Right ventricle myocardium inferior (tissue), 1 donor: ENCODE measurements at regions not wholly inside any gene's neighbourhood (a gene's known extent, or its start where the extent isn't known, plus 50 kb on each side); places are given as distances from the start of the nearest gene placed in this dataset.

Source experiments
- ATAC-seq: fragments of 200-7000 bp; cut with Tn5 transposase; one replicate; pipeline ENCODE4 v1.9.1; 2020; ENCODE audit warnings: mild to moderate bottlenecking, moderate library complexity
- DNase-seq: peaks from one replicate; pipeline ENCODE4 v3.0.0; 2021; ENCODE audit errors: missing footprints
- intact Hi-C: fragments of 100-400 bp; cut with DNase I; formaldehyde crosslinking; loops from one replicate; pipeline ENCODE4 v1.11.0; 2022
- donor health status: DM: no; HTN: yes; CAD: no; lungs with severe emphysema.

DNA sequence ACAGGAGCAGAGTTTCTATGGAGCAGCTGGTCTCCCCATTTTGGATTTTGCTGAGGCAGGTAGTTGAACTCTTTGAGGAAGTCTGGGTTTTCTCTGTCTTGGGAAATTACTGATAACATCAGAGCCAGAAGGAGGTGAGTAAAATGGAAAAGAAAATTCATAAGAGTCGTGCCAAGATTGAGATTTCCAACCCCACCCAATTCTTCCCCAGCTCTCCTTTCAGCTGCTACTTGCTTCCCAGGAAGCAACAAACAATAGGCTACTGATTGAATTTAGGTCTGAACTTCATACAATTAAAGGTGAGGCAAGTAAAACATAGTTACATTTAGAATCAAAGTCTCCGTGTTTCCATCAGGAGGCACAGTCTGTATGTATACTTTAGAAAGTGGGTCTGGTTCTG, 54.6 kb upstream of the EOLA2 start:
- no peak for DNase-seq
- ATAC-seq = no peak
- intact Hi-C loops = no loop called here

DNA sequence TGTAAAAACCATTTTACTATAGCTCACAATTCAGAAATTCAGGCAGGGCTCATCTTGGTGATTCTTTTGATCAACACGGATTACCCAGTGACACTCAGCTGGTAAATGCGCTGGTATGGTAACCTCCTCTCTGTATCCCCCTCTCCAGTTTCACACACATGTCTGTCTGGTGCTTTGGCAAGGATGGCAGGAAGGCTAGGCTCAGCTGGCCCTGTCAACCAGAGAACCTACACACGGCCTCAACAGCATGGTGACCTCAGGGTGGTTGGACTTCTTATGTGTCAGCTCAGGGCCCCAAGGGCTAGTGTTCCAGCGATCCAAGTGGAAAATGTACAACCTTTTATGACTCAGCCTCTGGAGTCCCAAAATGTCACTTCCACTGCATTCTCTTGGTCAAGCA, 55.7 kb upstream of the EOLA2 start:
- intact Hi-C loops = no loop called here
- ATAC-seq (no peak), DNase-seq (no peak)

DNA sequence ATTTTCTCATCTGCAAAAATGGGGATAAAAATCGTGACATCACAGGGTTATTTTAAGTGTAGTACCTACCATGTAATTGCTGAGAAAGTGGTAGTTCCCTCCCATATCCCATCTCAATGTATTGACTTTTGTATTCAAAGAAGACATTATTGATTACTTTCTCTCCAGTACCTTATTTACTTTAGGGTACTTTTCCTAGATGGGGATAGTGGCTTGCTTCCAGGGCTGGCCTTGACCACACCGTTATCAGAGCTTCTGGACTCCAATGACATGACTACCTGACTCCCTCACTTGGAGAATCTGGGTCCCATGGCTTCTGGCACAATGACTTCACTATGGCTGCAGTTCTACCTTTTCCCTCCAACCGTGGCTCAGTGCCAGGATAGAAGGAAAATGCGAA, 58.2 kb upstream of the EOLA2 start:
- no peak for ATAC-seq
- intact Hi-C loops = no loop called here
- DNase-seq = no peak

DNA sequence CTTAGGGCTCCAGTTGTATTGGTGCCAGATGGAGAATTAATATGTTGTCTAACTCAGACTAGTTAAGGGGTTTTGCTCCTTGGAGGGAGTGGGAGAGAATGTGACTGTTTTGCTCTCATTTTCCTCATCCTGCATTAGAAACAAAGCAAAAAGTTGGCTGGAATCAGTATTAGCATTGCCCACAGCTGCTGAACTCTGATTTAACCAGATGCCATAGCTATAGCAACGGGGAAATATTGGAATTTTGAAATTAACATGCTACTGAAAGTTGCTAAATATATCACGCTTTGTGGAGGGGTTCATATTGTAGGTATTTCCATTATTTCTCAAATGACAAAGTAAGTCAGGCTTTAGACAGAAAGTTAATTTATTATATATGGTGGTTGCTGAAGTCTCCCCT, 66.7 kb upstream of the EOLA2 start:
- intact Hi-C loops = no loop called here
- DNase-seq = no peak
- no peak for ATAC-seq

DNA sequence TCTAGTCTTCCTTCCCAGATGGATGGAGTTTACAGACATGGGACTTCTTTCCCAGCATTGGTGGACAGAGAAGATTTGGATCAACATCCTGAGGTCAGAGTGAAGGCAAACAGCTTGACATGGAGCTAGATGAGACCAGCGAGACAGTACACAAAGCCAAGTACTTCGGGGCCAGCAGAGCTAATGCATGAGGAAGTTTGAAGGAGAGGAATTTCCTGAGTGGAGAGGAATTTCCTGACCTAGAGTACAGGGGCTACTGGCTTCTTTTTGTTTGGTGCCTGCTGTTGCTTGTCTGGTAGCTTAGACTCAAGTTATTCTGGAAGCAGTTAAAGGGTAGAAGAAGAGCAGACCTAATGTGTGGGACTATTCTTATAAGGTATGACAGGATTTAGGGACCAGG, 69.1 kb upstream of the EOLA2 start:
- ATAC-seq (no peak), DNase-seq (no peak)
- intact Hi-C loops = no loop called here

DNA sequence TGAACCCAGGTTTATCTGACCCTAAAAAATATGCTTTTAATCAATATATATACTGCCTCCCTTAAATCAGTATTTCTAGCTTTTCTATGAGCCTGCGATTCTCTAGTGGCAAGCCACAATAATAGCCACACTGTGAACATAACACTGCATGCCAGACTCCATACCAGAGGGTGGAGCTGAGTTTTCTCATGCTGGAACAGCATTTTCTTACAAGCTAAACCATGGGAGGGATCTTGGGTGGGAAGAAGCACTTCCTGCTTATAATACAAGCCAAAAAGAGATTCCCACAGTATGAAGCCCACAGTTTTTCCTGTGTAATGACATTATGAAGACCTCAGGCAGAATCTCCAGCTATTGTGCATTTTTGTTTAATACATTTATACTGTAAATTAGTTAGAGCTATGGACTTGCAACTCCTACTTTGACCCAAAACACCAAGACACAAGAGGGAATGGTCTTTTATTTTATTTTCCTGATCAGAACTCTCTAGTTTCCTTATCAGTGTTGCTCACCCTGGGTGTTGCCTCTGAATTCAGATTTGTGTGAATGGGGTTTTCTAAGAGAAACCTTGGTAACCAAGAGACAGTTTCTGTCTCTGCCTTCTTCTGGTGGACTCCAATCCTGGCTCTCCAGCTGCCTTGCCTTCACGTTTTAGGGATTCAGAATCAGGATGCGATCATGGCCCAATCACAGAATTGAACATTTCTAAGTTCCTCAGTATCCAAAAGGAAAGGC, 74.5 kb upstream of the EOLA2 start:
- no peak for ATAC-seq
- no peak for DNase-seq
- intact Hi-C loops = no loop called here

DNA sequence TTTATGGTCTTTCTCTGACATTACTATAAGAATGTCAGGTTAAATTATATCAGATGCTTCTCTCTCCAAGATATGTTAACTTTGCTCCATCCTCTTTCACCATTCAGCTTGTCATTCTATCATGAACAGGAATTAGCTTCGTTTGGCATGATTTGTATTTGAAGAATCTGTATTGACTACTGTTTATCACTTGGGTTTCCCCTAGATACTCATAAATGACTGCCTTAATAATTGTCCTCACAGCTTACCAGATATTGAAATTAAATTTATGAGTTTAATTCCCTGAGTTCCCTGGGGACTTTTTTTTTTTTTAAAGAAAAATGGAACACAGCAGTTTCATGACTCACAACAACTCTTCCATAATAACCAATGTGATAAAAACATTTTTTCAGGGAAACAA, 76.2 kb upstream of the EOLA2 start:
- intact Hi-C loops = no loop called here
- DNase-seq = no peak
- ATAC-seq = no peak

DNA sequence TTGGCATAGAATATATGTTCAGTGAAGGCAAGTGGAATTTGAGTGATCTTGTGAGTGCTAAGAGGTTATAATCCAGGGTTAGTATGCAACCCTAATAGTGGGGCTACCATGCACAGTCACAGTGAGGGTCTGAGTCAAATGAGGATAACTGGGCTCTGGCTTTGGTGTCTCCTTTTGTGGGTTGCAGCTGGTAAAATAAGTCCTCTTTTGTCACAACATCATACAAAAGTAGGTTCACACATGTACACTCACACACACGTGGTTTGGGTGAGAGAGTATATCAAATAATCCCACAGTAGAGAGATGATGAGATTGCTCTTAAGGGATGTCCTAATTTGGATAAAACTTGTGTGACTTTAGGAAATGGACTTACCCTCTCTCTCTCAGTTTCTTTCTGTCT, 79.6 kb upstream of the EOLA2 start:
- no peak for DNase-seq
- no peak for ATAC-seq
- intact Hi-C loops = no loop called here

DNA sequence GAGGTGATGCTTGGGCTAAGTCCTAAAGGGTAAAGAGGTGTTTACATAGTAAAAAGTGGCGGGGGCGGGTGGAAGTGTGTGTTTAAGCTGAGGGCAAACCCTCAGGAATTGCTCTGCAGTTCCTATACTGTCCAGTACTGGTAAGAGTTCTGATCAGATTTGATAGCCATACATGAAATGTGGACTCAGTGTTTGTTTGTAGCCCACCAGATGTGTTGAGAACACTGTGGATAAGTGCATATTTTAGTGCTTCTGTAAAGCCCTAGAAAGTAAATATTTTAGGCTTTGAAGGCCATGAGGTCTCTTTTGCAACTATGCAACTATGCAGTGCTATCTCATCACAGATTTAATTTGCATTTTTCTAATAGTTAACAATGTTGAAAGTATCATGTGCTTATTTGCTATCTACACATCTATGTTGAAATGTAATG, 80.7 kb upstream of the EOLA2 start:
- ATAC-seq (no peak), DNase-seq (peak; percentile 22)
- intact Hi-C loops = no loop called here

DNA sequence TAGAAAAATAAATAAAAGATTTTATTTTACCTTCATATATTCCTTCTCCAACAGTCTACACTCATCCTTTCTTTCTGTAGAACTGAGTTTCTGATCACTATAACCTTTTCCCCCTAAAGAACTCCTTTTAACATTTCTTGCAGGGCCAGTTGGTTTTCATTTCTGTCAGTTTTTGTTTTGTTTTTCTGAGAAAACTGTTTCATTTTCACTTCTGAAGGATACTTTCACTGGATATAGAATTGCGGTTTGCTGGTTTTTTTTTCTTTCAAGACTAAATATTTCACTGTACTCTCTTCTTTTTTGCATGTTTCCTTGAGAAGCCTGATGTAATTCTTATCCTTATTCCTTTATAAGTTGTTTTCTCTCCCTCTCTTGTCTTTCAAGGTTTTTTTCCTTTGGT, 90.4 kb upstream of the EOLA2 start:
- ATAC-seq (no peak), DNase-seq (no peak)
- intact Hi-C loops = no loop called here

DNA sequence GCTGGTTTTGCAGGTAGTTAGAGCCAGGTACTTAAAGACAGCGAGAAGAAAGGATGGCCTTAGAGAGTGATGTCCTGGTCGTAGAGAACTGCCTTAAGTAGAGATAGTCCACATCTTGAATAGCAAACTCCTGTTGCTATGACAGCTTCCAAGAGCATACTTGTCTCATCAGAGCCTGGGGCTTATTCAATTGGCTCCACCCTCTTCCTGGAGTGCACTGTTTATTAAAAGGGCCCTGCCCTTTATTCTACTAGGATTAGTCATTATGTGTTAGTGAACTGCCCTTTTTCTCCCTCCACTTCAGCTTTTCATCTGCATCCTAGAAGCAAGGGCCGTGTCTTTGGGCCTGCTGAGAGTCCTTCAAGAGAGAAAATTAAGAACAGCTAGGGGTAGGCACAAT, 94.5 kb upstream of the EOLA2 start:
- intact Hi-C loops = loop anchor here (10.0 kb wide), 1 partner anchor 52 kb away; no protein-coding TSS in a partner anchor
- ATAC-seq (no peak), DNase-seq (no peak)

DNA sequence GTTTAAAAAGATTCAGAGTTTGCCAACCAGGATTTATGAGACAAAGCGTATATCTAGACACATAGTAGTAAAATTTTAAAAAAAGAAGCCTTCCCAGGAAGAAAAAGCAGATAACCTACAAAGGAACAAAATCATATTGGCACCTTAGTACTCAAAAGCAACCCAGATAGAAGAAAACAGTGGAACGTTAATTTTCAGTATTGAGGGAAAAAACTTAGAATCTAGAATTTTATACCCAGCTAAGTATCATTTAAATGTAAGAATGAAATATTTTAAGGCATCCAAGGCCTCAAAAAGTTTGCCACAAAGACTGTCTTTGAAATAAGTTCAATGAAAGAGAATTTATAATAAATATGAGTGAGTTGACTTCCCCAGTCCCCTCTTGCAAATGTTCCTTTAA, 96.5 kb upstream of the EOLA2 start:
- intact Hi-C loops = loop anchor here (10.0 kb wide), 1 partner anchor 50 kb away; no protein-coding TSS in a partner anchor
- no peak for DNase-seq
- no peak for ATAC-seq

DNA sequence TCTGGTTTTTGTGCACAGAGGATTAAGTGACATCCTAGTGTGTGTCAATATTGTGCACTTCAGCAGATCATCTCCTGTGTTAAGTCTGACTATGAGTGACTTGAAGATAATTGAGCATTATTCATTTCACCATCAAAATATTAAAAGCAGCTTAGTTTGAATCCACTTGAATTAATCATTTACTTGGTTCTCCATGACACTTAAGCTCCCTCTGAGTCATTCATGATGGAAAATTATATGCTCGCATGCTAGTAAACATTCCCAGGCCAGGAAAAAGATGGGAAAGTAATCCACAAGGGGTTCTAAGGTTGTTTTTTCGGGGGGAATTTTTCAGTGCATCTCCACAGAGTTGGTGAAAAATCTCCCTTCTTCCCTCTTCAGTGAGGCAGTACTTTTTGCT, 97.2 kb upstream of the EOLA2 start:
- intact Hi-C loops = loop anchor here (10.0 kb wide), 1 partner anchor 49 kb away; no protein-coding TSS in a partner anchor
- DNase-seq (no peak), ATAC-seq (no peak)

DNA sequence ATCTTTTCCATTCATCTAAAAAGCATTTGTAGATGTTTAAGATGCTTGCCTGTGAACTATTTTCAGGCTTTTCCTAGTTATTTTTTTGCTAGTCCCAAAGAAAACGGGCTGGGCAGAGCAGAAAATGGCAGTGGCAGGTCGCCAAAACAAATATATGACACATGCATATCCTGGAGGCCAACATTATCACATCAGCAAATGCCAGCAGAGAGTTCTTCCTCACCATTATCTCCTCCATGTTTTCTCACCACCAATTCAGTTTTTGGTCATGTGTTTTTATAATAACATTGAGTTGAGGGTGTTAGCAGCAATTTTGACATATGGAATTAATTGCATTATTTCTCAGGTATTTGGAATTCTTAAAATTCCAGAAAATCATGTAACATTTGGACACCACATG, 97.9 kb upstream of the EOLA2 start:
- no peak for DNase-seq
- ATAC-seq = no peak
- intact Hi-C loops = loop anchor here (10.0 kb wide), 1 partner anchor 49 kb away; no protein-coding TSS in a partner anchor

DNA sequence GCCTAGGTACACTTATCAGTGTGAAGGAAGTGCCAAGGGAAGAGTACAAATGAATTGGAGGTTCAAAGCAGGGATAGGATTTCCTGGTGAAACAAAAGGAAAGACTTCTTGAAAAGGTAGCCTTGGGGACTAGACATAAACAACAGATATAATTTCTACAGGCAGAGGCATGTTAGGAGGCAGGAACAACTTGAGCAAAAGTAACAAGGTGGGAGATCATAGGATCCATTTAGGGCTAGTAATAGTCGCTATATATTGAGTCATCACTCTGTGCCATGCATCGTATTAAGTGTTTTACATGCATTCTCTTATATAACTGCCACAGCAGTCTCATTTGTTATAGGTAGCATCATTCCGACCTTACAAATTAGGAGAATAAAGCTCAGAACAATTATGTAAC, 98.3 kb upstream of the EOLA2 start:
- no peak for ATAC-seq
- intact Hi-C loops = loop anchor here (10.0 kb wide), 1 partner anchor 48 kb away; no protein-coding TSS in a partner anchor
- no peak for DNase-seq

DNA sequence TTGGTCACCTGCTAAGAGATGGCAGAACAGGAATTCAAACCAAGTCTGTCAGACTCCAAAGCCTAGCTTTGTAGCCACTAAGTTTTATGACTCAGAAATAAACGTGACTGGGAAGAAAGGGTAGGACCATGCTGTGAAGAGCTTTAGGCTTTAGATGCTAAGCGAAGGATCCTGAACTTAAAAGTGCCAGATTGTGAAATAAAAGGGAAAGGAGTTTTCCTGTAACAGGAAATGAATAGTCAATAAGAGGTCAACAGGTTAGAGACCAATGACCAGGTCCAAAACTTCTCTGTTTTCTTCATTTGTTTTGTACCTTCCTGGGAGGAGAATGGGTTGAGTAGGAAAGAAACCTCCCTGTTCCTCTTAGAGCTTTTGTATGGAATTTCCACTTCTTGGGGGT, 98.8 kb upstream of the EOLA2 start:
- intact Hi-C loops = loop anchor here (10.0 kb wide), 1 partner anchor 48 kb away; no protein-coding TSS in a partner anchor
- no peak for ATAC-seq
- no peak for DNase-seq

DNA sequence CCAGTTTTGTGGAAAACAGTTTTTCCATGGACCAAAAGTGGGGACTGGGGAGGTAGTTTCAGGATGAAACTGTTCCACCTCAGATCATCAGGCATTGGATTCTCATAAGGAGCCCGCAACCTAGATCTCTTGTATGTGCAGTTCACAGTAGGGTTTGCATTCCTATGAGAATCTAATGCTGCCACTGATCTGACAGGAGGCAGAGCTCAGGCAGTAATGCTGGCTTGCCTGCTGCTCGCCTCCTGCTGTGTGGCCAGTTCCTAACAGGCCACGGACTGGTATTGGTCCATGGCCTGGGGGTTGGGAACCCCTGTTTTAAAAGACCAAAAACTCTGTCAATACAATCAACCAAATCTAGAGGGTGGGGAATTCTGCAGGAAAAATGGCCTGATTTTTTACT, 100.0 kb upstream of the EOLA2 start:
- DNase-seq (no peak), ATAC-seq (no peak)
- intact Hi-C loops = loop anchor here (10.0 kb wide), 1 partner anchor 46 kb away; no protein-coding TSS in a partner anchor

DNA sequence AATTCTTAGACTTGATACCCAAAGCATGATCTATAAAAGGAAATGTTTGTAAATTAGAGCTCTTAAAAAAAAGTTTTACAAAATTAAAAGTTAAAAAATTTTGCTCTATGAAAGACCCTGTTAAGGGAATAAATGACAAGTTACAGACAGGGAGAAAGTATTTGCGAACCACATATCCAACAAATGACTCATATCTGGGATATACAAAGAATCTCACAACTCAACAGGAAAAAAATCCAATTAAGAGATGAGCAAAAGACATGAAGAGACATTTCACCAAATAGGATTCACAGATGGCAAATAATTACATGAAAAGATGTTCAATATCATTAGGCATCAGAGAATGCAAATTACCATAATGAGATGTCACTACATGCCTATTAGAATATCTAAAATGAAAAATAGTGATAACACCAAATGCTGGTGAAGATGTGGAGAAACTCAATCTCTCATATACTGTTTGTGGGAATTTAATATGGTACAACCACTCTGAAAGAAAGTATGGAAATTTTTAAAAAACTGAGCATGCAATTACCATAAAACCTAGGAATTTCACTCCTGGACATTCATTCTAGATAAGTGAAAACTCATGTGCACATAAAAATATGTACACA, 100.8 kb upstream of the EOLA2 start:
- no peak for ATAC-seq
- no peak for DNase-seq
- intact Hi-C loops = loop anchor here (10.0 kb wide), 1 partner anchor 46 kb away; no protein-coding TSS in a partner anchor

DNA sequence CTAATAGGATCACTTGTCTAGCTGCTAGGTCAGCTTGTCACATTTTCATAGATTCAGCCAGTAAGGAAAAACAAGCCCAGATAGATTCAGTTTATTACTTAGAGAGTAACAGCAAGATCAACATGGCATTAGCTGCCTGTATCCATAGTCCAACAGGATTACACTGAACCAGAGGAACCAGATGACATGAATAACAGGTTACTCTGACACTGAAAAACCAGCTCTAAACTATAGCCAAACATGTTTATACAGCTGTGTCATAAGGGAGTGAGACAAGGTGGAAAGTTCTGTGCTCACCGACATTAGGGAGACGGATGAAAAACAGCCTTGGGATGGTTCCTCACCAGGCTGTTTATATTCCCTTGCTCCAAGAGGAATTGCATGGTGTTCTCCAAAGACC, 102.9 kb upstream of the EOLA2 start:
- intact Hi-C loops = no loop called here
- ATAC-seq (no peak), DNase-seq (no peak)

DNA sequence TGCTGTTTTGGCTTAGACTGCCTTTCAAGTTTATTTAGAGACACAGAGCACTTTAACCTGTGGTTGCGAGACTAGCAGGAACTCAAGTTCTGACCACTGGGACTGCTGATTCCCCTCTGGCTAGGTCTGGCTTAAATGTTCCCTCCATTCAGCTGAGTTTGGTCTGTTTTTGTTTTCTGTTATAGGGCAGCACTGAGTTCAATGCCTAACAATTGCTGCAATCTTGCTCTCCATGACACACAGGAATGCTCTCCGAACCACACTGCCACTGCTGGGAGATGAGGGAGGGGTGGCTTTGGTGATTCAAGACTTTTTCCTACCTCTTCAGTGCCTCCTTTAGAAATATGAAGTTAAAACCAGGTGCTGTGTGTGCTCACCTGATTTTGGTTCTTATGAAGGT, 106.3 kb upstream of the EOLA2 start:
- intact Hi-C loops = no loop called here
- ATAC-seq (no peak), DNase-seq (no peak)
